Uterus (tissue), 3 donors: ENCODE measurements at regions not wholly inside any gene's neighbourhood (a gene's known extent, or its start where the extent isn't known, plus 50 kb on each side); places are given as distances from the start of the nearest gene placed in this dataset.

Experiments used
- DNase-seq, 2 donors: peaks; one replicate each; pipeline ENCODE4 v3.0.0-alpha.2; 2019 to 2020
- H3K27ac ChIP-seq, 2 donors: fragments of 200-600 bp; sonication (generic); 1 replicate in 1 of 2; 2 replicates in 1 of 2; pipeline ENCODE4 v1.5.1; 2016 to 2018
- H3K27me3 ChIP-seq, 2 donors: fragments of 200-600 bp; sonication (generic); one replicate each; pipeline ENCODE4 v1.5.1; 2018 to 2019; ENCODE audit warnings: control low read depth in 1 of 2
- H3K36me3 ChIP-seq, 2 donors: fragments of 200-600 bp; sonication (generic); one replicate each; pipeline ENCODE4 v1.5.1; 2019; ENCODE audit warnings: control low read depth in 1 of 2
- H3K4me1 ChIP-seq, 2 donors: fragments of 200-600 bp; sonication (generic); one replicate each; pipeline ENCODE4 v1.5.1; 2018 to 2019; ENCODE audit warnings: control low read depth in 1 of 2
- H3K4me3 ChIP-seq, 2 donors: fragments of 200-600 bp; sonication (generic); 1 replicate in 1 of 2; 2 replicates in 1 of 2; pipeline ENCODE4 v1.5.1; 2018 to 2019; ENCODE audit warnings: mild to moderate bottlenecking in 1 of 2
- H3K9me3 ChIP-seq, 2 donors: fragments of 200-600 bp; sonication (generic); one replicate each; pipeline ENCODE4 v1.5.1; 2019; ENCODE audit warnings: control low read depth in 1 of 2
- CTCF ChIP-seq, 4 experiments: fragments of 200-600 bp in 2 of 4; fragments of 450-650 bp in 2 of 4; sonication (generic) in 2 of 4; IDR thresholded peaks; one replicate each; pipeline ENCODE4 v1.5.1; 2016 to 2019; ENCODE audit warnings: antibody characterized with exemption in 4 of 4, mild to moderate bottlenecking in 2 of 4, moderate library complexity in 1 of 4
- POLR2A ChIP-seq, 2 donors: fragments of 450-650 bp; IDR thresholded peaks; one replicate each; pipeline ENCODE4 v1.6.1; 2016; ENCODE audit warnings: antibody characterized with exemption in 2 of 2, mild to moderate bottlenecking in 1 of 2, moderate library complexity in 1 of 2
- intact Hi-C: fragments of 100-400 bp; cut with DNase I; formaldehyde crosslinking; loops from one replicate; pipeline ENCODE4 v1.15.1; 2023; ENCODE audit warnings: low total_unique reads
- donor health status: DM: yes; HTN: yes; CAD: no.

DNA sequence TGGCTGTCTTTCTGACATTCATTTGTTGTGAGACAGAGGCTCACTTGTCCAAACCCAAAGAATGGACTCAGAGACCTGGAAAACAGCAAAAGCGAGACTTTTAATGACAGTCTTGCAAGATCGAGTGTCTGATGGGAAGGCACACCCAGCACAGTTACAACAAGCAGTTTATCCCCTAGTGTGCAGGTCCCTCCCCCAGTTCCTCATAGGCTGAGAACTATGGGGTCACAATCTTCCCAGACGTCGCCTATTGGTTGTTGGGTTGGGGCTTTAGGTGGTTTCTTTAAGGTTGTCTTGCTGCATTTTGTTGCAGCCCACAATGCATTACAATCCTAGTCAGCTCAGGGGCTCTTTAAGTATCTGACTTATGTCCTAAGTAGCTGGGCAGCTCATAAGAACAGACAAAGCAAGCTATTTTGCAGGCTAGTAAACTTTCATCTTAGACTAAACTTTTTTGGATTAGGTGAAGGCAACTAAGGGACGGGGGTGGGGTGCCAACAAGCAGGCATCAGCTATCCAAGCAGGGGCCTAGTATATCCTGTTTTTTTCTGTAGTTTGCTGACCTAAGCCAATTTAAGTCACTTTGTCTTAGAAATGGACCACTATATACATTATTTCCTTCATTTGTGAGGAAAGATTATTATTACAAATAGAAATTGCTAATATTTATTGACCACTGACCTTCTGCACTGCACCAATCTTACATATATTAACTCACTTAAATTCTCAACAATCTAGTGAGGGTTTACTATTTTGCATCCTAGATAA lies 151.8 kb downstream of the SETD4 start:
- H3K4me1 ChIP-seq: no peaks in the 10 kb centered on the region
- DNase-seq: no peak
- no peaks in the 10 kb centered on the region for H3K27me3 ChIP-seq
- H3K27ac ChIP-seq: no peak overlapping the region
- no peaks in the 10 kb centered on the region for H3K9me3 ChIP-seq
- intact Hi-C loops: no loop called here
- no peak overlapping the region for H3K4me3 ChIP-seq
- no peaks in the 10 kb centered on the region for H3K36me3 ChIP-seq
- no peak for TF ChIP-seq POLR2A (IDR thresholded peaks at IDR 0.05)
- no peak for TF ChIP-seq CTCF (IDR thresholded peaks at IDR 0.05)

- Histone ChIP-seq H3K27ac (no peak overlapping the region), H3K27me3 (no peaks in the 10 kb centered on the region), H3K36me3 (no peaks in the 10 kb centered on the region), H3K9me3 (no peaks in the 10 kb centered on the region), H3K4me1 (no peaks in the 10 kb centered on the region), H3K4me3 (no peak overlapping the region)
- DNase-seq: no peak
- intact Hi-C loops: no loop called here
- no peak for TF ChIP-seq POLR2A (IDR thresholded peaks at IDR 0.05)
- no peak for TF ChIP-seq CTCF (IDR thresholded peaks at IDR 0.05)
Measured at GRCh38 chr21:35906586-35906985, 153.7 kb downstream of the SETD4 start.

- H3K4me1 ChIP-seq: no peaks in the 10 kb centered on the region
- intact Hi-C loops: no loop called here
- H3K9me3 ChIP-seq: no peaks in the 10 kb centered on the region
- no peak overlapping the region for H3K27ac ChIP-seq
- DNase-seq: no peak
- TF ChIP-seq CTCF (IDR thresholded peaks at IDR 0.05) (no peak), POLR2A (IDR thresholded peaks at IDR 0.05) (no peak)
- no peaks in the 10 kb centered on the region for H3K27me3 ChIP-seq
- no peak overlapping the region for H3K4me3 ChIP-seq
- H3K36me3 ChIP-seq: no peaks in the 10 kb centered on the region
Measured at GRCh38 chr21:35905963-35906345, 154.4 kb downstream of the SETD4 start.

DNA sequence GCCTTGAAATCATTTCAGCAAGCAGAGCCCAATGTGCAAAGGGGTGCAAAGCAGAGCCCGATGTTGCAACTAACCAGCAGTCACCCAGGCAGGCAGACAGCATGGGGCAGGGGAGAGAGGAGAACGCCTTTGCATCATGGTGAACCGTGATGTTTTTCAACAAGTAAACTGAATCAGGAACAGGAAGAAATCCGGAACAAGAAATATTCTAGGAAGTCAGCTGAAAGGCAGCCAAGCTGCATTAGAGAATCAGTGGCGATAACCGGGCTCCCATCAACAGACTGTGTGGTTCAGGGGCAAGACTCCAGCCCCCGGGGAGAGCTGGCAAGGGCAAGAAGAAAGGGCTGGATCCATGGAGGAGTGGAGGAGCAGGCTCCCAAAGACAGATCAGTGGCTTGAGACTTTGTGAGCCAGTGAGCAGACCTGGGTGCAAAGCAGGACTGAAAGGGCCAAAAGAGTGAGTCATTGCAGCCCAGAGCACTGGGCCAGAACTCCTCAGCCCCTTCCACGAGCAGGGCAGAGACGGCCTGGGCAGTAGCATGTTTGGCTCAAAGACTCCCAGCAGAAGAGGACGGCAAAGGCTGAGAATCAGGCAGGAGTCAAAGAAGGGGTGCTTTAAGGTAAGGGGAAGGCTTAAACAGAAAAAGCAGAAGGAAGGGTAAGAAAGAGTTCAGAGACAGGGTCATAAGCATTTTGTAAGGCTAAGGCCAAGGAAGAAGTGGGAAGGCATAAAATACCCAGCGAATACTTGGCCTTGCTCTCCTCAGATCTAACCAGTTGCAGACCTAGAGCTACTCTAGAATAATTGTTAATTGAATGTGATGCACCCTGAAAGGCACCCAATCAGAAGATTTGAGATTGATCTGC lies 155.0 kb downstream of the SETD4 start:
- DNase-seq: peak in 1 of 2 donors; percentile 43
- no peak overlapping the region for H3K4me3 ChIP-seq

More for the DNA sequence above, 155.0 kb downstream of the SETD4 start:
- Histone ChIP-seq H3K4me1 (no peaks in the 10 kb centered on the region), H3K9me3 (no peaks in the 10 kb centered on the region), H3K27ac (no peak overlapping the region), H3K27me3 (no peaks in the 10 kb centered on the region), H3K36me3 (no peaks in the 10 kb centered on the region)
- intact Hi-C loops: no loop called here
- no peak for TF ChIP-seq POLR2A (IDR thresholded peaks at IDR 0.05)
- TF ChIP-seq CTCF (IDR thresholded peaks at IDR 0.05): no peak
